ENCODE measurements at regions not wholly inside any gene's neighbourhood (a gene's known extent, or its start where the extent isn't known, plus 50 kb on each side); places are given as distances from the start of the nearest gene placed in this dataset.

DNA sequence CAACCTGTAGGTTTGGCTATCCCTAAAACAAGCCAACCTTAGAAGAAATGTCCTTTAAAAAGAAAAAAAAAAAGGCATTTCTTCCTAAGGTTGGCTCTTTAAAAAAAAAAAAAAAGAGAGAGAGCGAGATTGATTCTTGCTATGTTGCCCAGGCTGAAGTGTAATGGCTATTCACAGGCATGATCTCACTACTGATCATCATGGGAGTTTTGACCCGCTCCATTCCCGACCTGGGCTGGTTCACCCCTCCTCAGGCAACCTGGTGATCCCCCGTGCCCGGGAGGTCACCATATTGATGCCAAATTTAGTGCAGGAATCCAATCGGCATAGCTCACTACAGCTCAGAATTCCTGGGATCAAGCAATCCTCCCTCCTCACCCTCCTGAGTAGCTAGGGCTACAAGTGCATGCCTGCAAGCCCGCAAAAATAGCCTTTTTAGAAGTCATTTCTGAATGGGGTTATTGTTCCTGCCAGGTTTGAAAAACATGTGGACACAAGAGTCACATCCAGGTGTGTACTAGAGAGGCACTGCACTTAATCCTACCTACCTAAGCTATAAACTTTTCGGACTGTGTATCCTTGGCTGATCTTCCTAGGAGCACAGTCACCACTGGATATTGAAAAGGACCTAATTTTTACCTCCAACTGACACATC is 61.4 kb upstream of the ZCCHC13 start:
- FAIRE-seq (peak; percentile 36), ATAC-seq (peak; percentile 84), DNase-seq (ENCODE audit: low spot score) (peak; percentile 76)
- CTCF ChIA-PET (ENCODE audit: low intra/inter-chr PET ratio, low total read pairs) = no interaction called here
- peaks cover 46% of the 10 kb centered on the region for H3K4me1 ChIP-seq (ENCODE audit: insufficient read depth, low read length)
- no peak overlapping the region for H2AFZ ChIP-seq (ENCODE audit: low read length)
- no peaks in the 10 kb centered on the region for H4K20me1 ChIP-seq (ENCODE audit: insufficient read depth, low read length)
- peak overlapping the region; percentile 62 for H3K9ac ChIP-seq (ENCODE audit: insufficient read depth, low read depth, low read length)
- intact Hi-C loops (cut with micrococcal nuclease; ENCODE audit: unreplicated experiment) = loop anchor here (10.0 kb wide), 1 partner anchor 52 kb away; no protein-coding TSS in a partner anchor
- no TSS peak for BruUV-seq (replicated peaks)
- H3K9me3 ChIP-seq (ENCODE audit: low read length) = no peaks in the 10 kb centered on the region
- no peaks in the 10 kb centered on the region for H3K79me2 ChIP-seq (ENCODE audit: insufficient read depth, low read length)
- no peaks in the 10 kb centered on the region for H3K27me3 ChIP-seq (ENCODE audit: control insufficient read depth in 1 of 2, insufficient read depth in 2 of 2, low read length in 2 of 2)
- 70% methylated on average over 4 of the region's 8 CpGs for WGBS (ENCODE audit: low lambda C conversion rate)
- peak overlapping the region; percentile 96 for H3K27ac ChIP-seq (ENCODE audit: extremely low read length, insufficient read depth, low read length)
- POLR2A ChIA-PET = interaction anchor here (1.2 to 1.4 kb wide), 2 partner anchors 9 to 50 kb away, joined by 8 to 18 read pairs; no protein-coding TSS in a partner anchor
- H3K36me3 ChIP-seq (replicated peaks in 1 of 2; ENCODE audit: control insufficient read depth in 1 of 2, insufficient read depth in 2 of 2, low read length in 2 of 2) = peaks cover 3 to 9% of the 10 kb centered on the region in 2 experiments; a peak in 4 of 5 replicates
- in situ Hi-C loops (cut with HindIII; ENCODE audit: extremely low pct_ligation_motif_present, low pct_unique_long_range_greater_than_20kb) = no loop called here
- H3K4me2 ChIP-seq (ENCODE audit: low read depth, low read length) = peak overlapping the region; percentile 59
- H3K4me3 ChIP-seq (replicated peaks in 1 of 3; ENCODE audit: insufficient read depth in 1 of 3, low read depth in 2 of 3, low read length in 3 of 3) = no peak overlapping the region; a peak in 2 of 6 replicates
- no peak for TF ChIP-seq NFYC (CRISPR knock-in tag; IDR thresholded peaks at IDR 0.05)
- TF ChIP-seq, protein P1, sequence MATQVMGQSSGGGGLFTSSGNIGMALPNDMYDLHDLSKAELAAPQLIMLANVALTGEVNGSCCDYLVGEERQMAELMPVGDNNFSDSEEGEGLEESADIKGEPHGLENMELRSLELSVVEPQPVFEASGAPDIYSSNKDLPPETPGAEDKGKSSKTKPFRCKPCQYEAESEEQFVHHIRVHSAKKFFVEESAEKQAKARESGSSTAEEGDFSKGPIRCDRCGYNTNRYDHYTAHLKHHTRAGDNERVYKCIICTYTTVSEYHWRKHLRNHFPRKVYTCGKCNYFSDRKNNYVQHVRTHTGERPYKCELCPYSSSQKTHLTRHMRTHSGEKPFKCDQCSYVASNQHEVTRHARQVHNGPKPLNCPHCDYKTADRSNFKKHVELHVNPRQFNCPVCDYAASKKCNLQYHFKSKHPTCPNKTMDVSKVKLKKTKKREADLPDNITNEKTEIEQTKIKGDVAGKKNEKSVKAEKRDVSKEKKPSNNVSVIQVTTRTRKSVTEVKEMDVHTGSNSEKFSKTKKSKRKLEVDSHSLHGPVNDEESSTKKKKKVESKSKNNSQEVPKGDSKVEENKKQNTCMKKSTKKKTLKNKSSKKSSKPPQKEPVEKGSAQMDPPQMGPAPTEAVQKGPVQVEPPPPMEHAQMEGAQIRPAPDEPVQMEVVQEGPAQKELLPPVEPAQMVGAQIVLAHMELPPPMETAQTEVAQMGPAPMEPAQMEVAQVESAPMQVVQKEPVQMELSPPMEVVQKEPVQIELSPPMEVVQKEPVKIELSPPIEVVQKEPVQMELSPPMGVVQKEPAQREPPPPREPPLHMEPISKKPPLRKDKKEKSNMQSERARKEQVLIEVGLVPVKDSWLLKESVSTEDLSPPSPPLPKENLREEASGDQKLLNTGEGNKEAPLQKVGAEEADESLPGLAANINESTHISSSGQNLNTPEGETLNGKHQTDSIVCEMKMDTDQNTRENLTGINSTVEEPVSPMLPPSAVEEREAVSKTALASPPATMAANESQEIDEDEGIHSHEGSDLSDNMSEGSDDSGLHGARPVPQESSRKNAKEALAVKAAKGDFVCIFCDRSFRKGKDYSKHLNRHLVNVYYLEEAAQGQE (IDR thresholded peaks at IDR 0.05; ENCODE audit: borderline replicate concordance in 1 of 2, low read depth in 1 of 2, low read length in 2 of 2) = 0 out of 4 replicates have a peak, but pooled peaks of 1 of the 2 experiments have one; percentile 12
- peak; percentile 38; the same call in 1 of the 2 replicates for TF ChIP-seq ZNF263 (CRISPR knock-in tag; IDR thresholded peaks at IDR 0.05)
- peak; percentile 37 for TF ChIP-seq TEAD3 (CRISPR knock-in tag; optimal IDR thresholded peaks at IDR 0.05; ENCODE audit: borderline replicate concordance)
- TF ChIP-seq MED1 (CRISPR knock-in tag; IDR thresholded peaks at IDR 0.05) = peak; percentile 27; the same call in 1 of the 2 replicates
- TF ChIP-seq ARID5B (CRISPR knock-in tag; IDR thresholded peaks at IDR 0.05) = 0 out of 2 replicates have a peak, but pooled peaks have one; percentile 8
- TF ChIP-seq ZNF672 (CRISPR knock-in tag; IDR thresholded peaks at IDR 0.05) = no peak
- TF ChIP-seq ELF3 (CRISPR knock-in tag; IDR thresholded peaks at IDR 0.05) = 0 out of 2 replicates have a peak, but pooled peaks have one; percentile 29
- TF ChIP-seq ASH2L (IDR thresholded peaks at IDR 0.05; ENCODE audit: insufficient read length, low read depth, low read length) = peak; percentile 38
